K562 (cell line): ENCODE measurements at regions not wholly inside any gene's neighbourhood (a gene's known extent, or its start where the extent isn't known, plus 50 kb on each side); places are given as distances from the start of the nearest gene placed in this dataset.

Experiments
- ATAC-seq: fragments of 200-7000 bp; cut with Tn5 transposase; 3 replicates; pipeline ENCODE4 v1.9.1; 2020; ENCODE audit warnings: moderate library complexity
- BruUV-seq: library from RNA; stranded (reverse); fragments of 400-500 nt; replicated peaks from 2 replicates; lab custom pipeline; 2021; lab: Mats Ljungman, UMichigan
- CTCF ChIA-PET: fragments of 300-600 bp; formaldehyde crosslinking; extraction: SDS; loops from one replicate; lab custom pipeline; 2021; ENCODE audit warnings: low intra/inter-chr PET ratio; lab: Yijun Ruan, JAX
- POLR2A ChIA-PET: fragments of 300-600, 350-650 bp; sonication (Branson Sonifier 250); formaldehyde crosslinking; extraction: SDS; loops from one replicate; lab custom pipeline; 2021; ENCODE audit warnings: antibody characterized with exemption, inconsistent platforms; lab: Yijun Ruan, JAX
- DNase-seq, 4 experiments: peaks; one replicate each; pipeline versions ENCODE4 v3.0.0 to v3.0.0-alpha.2; 2011 to 2018; ENCODE audit warnings: low spot score in 3 of 4, mixed read lengths in 3 of 4; ENCODE audit errors: extremely low read depth in 1 of 4
- FAIRE-seq: peaks from 2 replicates; lab custom pipeline; 2011; peaks lifted over from hg19 to GRCh38; lab: Jason Lieb, UNC
- H2AFZ ChIP-seq: 2 replicates; pipeline ENCODE4 v1.6.0; 2011; ENCODE audit warnings: low read depth, low read length, control low read depth, inconsistent platforms
- H3K27ac ChIP-seq: fragments of 200-600 bp; 3 replicates; pipeline ENCODE4 v1.8.0; 2011; ENCODE audit warnings: low read depth, mild to moderate bottlenecking, control low read depth, inconsistent platforms, low read length, moderate library complexity, mixed read lengths; ENCODE audit errors: extremely low read depth
- H3K27me3 ChIP-seq, 2 experiments: fragments of 300-600 bp in 1 of 2; 2 replicates in 1 of 2; 3 replicates in 1 of 2; pipeline versions ENCODE4 v1.6.0 to v1.8.0; 2011; ENCODE audit warnings: inconsistent platforms in 2 of 2, low read length in 2 of 2, mild to moderate bottlenecking in 1 of 2, mixed read lengths in 1 of 2, moderate library complexity in 1 of 2; ENCODE audit not compliant: control insufficient read depth in 2 of 2, insufficient read depth in 2 of 2
- H3K36me3 ChIP-seq: fragments of 300-600 bp; 3 replicates; pipeline ENCODE4 v1.8.0; 2011; ENCODE audit warnings: mild to moderate bottlenecking, low read length, inconsistent platforms; ENCODE audit not compliant: control insufficient read depth, insufficient read depth
- H3K4me1 ChIP-seq, 2 experiments: fragments of 200-600 bp in 1 of 2; replicated peaks in 1 of 2; 2 replicates in 1 of 2; 3 replicates in 1 of 2; pipeline versions ENCODE4 v1.5.1 to v1.8.0; 2011; ENCODE audit warnings: inconsistent platforms in 2 of 2, low read length in 2 of 2, mild to moderate bottlenecking in 1 of 2, mixed read lengths in 1 of 2, moderate library complexity in 1 of 2; ENCODE audit not compliant: control insufficient read depth in 2 of 2, insufficient read depth in 2 of 2
- H3K4me2 ChIP-seq: 2 replicates; pipeline ENCODE4 v1.6.1; 2011; ENCODE audit warnings: low read length, control low read depth, inconsistent platforms, mixed read lengths; ENCODE audit not compliant: insufficient read depth
- H3K4me3 ChIP-seq: fragments of 200-600 bp; sonication (generic), shearing (Covaris generic); 2 replicates; pipeline ENCODE4 v1.5.1; 2016; ENCODE audit warnings: control low read depth, inconsistent platforms
- H3K79me2 ChIP-seq: fragments of 200-600 bp; 3 replicates; pipeline ENCODE4 v1.8.0; 2011; ENCODE audit warnings: low read length, inconsistent platforms; ENCODE audit not compliant: control insufficient read depth, insufficient read depth
- H3K9ac ChIP-seq, 2 experiments: 2 replicates each; pipeline versions ENCODE4 v1.6.0 to v1.6.1; 2011; ENCODE audit warnings: low read depth in 2 of 2, low read length in 2 of 2, control low read depth in 1 of 2, inconsistent platforms in 1 of 2, mild to moderate bottlenecking in 1 of 2, mixed read lengths in 1 of 2; ENCODE audit not compliant: insufficient read depth in 1 of 2
- H3K9me1 ChIP-seq: one replicate; pipeline ENCODE4 v1.6.0; 2011; ENCODE audit warnings: inconsistent platforms, mild to moderate bottlenecking, low read length, moderate library complexity; ENCODE audit not compliant: control insufficient read depth, insufficient read depth
- H3K9me3 ChIP-seq: replicated peaks from 2 replicates; pipeline ENCODE4 v1.5.1; 2011; ENCODE audit warnings: low read depth, low read length, inconsistent platforms; ENCODE audit not compliant: control insufficient read depth, insufficient read depth
- H4K20me1 ChIP-seq: replicated peaks from 2 replicates; pipeline ENCODE4 v1.6.1; 2011; ENCODE audit warnings: low read length, inconsistent platforms, mixed read lengths; ENCODE audit not compliant: control insufficient read depth, insufficient read depth
- FOS ChIP-seq: IDR thresholded peaks from 3 replicates; pipeline ENCODE4 v1.6.1; 2011; ENCODE audit not compliant: insufficient read length; ENCODE audit errors: extremely low read depth
- L3MBTL2 ChIP-seq: fragments of 450-650 bp; IDR thresholded peaks from 2 replicates; pipeline ENCODE4 v1.6.1; 2016; ENCODE audit warnings: mild to moderate bottlenecking, moderate library complexity
- PPARD ChIP-seq: fragments of 250-450 bp; sonication (Bioruptor Pico); IDR thresholded peaks from 2 replicates; pipeline ENCODE4 v1.8.0; 2022; ENCODE audit warnings: inconsistent platforms, mild to moderate bottlenecking, moderate library complexity
- SLC30A9 ChIP-seq: fragments of 250-450 bp; sonication (Bioruptor Pico); IDR thresholded peaks from 2 replicates; pipeline ENCODE4 v1.8.0; 2022; ENCODE audit warnings: mild to moderate bottlenecking, moderate library complexity
- ZFP1 ChIP-seq: fragments of 450-650 bp; formaldehyde crosslinking; IDR thresholded peaks from 2 replicates; pipeline ENCODE4 v1.4.0; 2020; ENCODE audit warnings: mild to moderate bottlenecking, mixed read lengths
- ZNF140 ChIP-seq: fragments of 250-450 bp; sonication (Bioruptor Pico); IDR thresholded peaks from 2 replicates; pipeline ENCODE4 v1.8.0; 2021; ENCODE audit warnings: moderate library complexity, mild to moderate bottlenecking, inconsistent platforms
- ZNF609 ChIP-seq: sonication (generic); formaldehyde crosslinking; IDR thresholded peaks from 2 replicates; pipeline ENCODE4 v1.8.1; 2023; ENCODE audit warnings: missing genetic modification reagents, mild to moderate bottlenecking, borderline replicate concordance
- WGBS: fragments of 100-300 bp; shearing (Covaris generic); methylation state at CpG from one replicate; pipeline ENCODE4 v1.1.6; 2016; ENCODE audit warnings: low coverage, mixed read lengths; ENCODE audit not compliant: insufficient coverage; ENCODE audit errors: missing lambda C conversion rate; 5-methylcytosine and 5-hydroxymethylcytosine counted together
- in situ Hi-C: fragments of 300-500 bp; cut with MboI; formaldehyde crosslinking; loops from 4 replicates; pipeline ENCODE4 v1.15.0; 2018; ENCODE audit warnings: inconsistent platforms, mixed read lengths
- intact Hi-C: fragments of 100-400 bp; cut with micrococcal nuclease; formaldehyde crosslinking; loops from 2 replicates; pipeline ENCODE4 v1.14.2; 2022

GRCh38 chr1:22264464-22265341 is 121.8 kb upstream of the WNT4 start (continued):
- TF ChIP-seq ZNF609 (CRISPR knock-in tag) = no peak
- no peak for TF ChIP-seq PPARD (CRISPR knock-in tag)
- no peak for TF ChIP-seq ZFP1 (CRISPR knock-in tag)
- no peak for TF ChIP-seq L3MBTL2

DNA sequence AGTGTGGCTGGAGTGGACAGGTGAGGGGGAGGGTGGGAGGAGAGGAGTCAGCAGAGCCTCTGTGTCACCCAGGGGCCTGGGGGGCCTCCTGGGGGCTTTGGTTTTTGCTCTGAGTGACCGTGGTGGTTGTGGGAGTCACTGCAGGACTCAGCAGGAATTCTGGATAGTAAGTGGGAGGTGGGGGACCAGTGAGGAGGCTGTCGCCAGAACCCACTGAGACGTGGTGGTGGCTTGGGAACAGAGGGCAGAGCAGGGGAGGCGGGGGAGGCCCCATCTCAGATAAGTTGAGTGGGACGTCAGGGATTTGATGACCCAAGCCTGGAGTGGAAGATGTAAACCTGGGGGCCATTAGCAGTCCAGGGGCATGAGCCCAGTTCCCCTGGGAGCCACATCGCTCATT is 123.2 kb upstream of the WNT4 start:
- H3K36me3 ChIP-seq = no peaks in the 10 kb centered on the region
- H3K4me2 ChIP-seq = no peak overlapping the region
- H3K9me3 ChIP-seq = no peaks in the 10 kb centered on the region
- WGBS = 1% methylated on average over 6 of the region's 6 CpGs
- H3K27ac ChIP-seq = no peak overlapping the region
- no peaks in the 10 kb centered on the region for H3K9me1 ChIP-seq
- no peak overlapping the region for H2AFZ ChIP-seq
- ChIA-PET POLR2A (interaction anchor here (0.6 to 1.2 kb wide), 2 partner anchors 9 to 21 kb away, joined by 3 to 5 read pairs; no protein-coding TSS in a partner anchor), CTCF (no interaction called here)
- peaks cover 0 to 10% of the 10 kb centered on the region in 2 experiments; a peak in 1 of 5 replicates for H3K4me1 ChIP-seq
- ATAC-seq (no peak), FAIRE-seq (no peak), DNase-seq (no peak)
- no peaks in the 10 kb centered on the region for H3K79me2 ChIP-seq
- intact Hi-C loops = no loop called here
- H3K9ac ChIP-seq = no peak overlapping the region
- no peak overlapping the region for H3K4me3 ChIP-seq
- H3K27me3 ChIP-seq = peaks cover 40 to 90% of the 10 kb centered on the region in 2 experiments
- BruUV-seq = no TSS peak
- in situ Hi-C loops = no loop called here
- H4K20me1 ChIP-seq = 0 out of 2 replicates have a peak, but pooled peaks cover 11% of the 10 kb centered on the region
- no peak for TF ChIP-seq FOS
- no peak for TF ChIP-seq ZNF140 (CRISPR knock-in tag)
- no peak for TF ChIP-seq SLC30A9 (CRISPR knock-in tag)
